HepG2 (cell line): ENCODE measurements at regions not wholly inside any gene's neighbourhood (a gene's known extent, or its start where the extent isn't known, plus 50 kb on each side); places are given as distances from the start of the nearest gene placed in this dataset.

ENCODE experiments used
- ATAC-seq: fragments of 200-7000 bp; cut with Tn5 transposase; 3 replicates; pipeline ENCODE4 v1.9.1; 2020; ENCODE audit warnings: mild to moderate bottlenecking, moderate library complexity
- BruUV-seq: library from RNA; stranded (reverse); fragments of 400-500 nt; replicated peaks from 2 replicates; lab custom pipeline; 2021; lab: Mats Ljungman, UMichigan
- CTCF ChIA-PET: fragments of 300-600 bp; formaldehyde crosslinking; extraction: SDS; loops from one replicate; lab custom pipeline; 2021; ENCODE audit warnings: low total read pairs, inconsistent platforms, low intra/inter-chr PET ratio; lab: Yijun Ruan, JAX
- POLR2A ChIA-PET: fragments of 350-600 bp; sonication (Branson Sonifier 250); formaldehyde crosslinking; loops from one replicate; lab custom pipeline; 2020; ENCODE audit warnings: antibody characterized with exemption, inconsistent platforms; lab: Yijun Ruan, JAX
- DNase-seq: peaks from one replicate; pipeline ENCODE4 v3.0.0-alpha.2; 2015; ENCODE audit warnings: low spot score
- FAIRE-seq: peaks from 3 replicates; lab custom pipeline; 2011; peaks lifted over from hg19 to GRCh38; lab: Jason Lieb, UNC
- H2AFZ ChIP-seq: one replicate; pipeline ENCODE4 v1.6.1; 2011; ENCODE audit warnings: low read length, inconsistent platforms
- H3K27ac ChIP-seq: fragments of 300-600 bp; 3 replicates; pipeline ENCODE4 v1.8.0; 2011; ENCODE audit warnings: mixed run types, mild to moderate bottlenecking, mixed read lengths, low read length, inconsistent platforms; ENCODE audit not compliant: insufficient read depth; ENCODE audit errors: extremely low read length
- H3K27me3 ChIP-seq, 2 experiments: fragments of 200-600 bp in 1 of 2; 2 replicates in 1 of 2; 3 replicates in 1 of 2; pipeline versions ENCODE4 v1.6.0 to v1.8.0; 2011; ENCODE audit warnings: low read length in 2 of 2, mild to moderate bottlenecking in 2 of 2, moderate library complexity in 2 of 2, inconsistent platforms in 1 of 2; ENCODE audit not compliant: insufficient read depth in 2 of 2, control insufficient read depth in 1 of 2
- H3K36me3 ChIP-seq, 2 experiments: fragments of 200-600 bp in 1 of 2; replicated peaks in 1 of 2; 2 replicates in 1 of 2; 3 replicates in 1 of 2; pipeline versions ENCODE4 v1.5.1 to v1.8.0; 2011; ENCODE audit warnings: low read length in 2 of 2, inconsistent platforms in 1 of 2; ENCODE audit not compliant: insufficient read depth in 2 of 2, control insufficient read depth in 1 of 2
- H3K4me1 ChIP-seq: 2 replicates; pipeline ENCODE4 v1.5.1; 2012; ENCODE audit warnings: low read length, inconsistent platforms; ENCODE audit not compliant: insufficient read depth
- H3K4me2 ChIP-seq: 2 replicates; pipeline ENCODE4 v1.6.0; 2011; ENCODE audit warnings: low read depth, low read length, inconsistent platforms
- H3K4me3 ChIP-seq, 3 experiments: fragments of 200-600 bp in 1 of 3; sonication (generic), shearing (Covaris generic) in 1 of 3; replicated peaks in 1 of 3; 2 replicates each; pipeline ENCODE4 v1.5.1; 2011 to 2016; ENCODE audit warnings: low read length in 3 of 3, inconsistent platforms in 2 of 3, low read depth in 2 of 3, mild to moderate bottlenecking in 2 of 3, control low read depth in 1 of 3, mixed read lengths in 1 of 3; ENCODE audit not compliant: insufficient read depth in 1 of 3
- H3K79me2 ChIP-seq: one replicate; pipeline ENCODE4 v1.6.1; 2011; ENCODE audit warnings: low read length, inconsistent platforms; ENCODE audit not compliant: insufficient read depth
- H3K9ac ChIP-seq: 2 replicates; pipeline ENCODE4 v1.6.0; 2011; ENCODE audit warnings: mild to moderate bottlenecking, low read depth, low read length, inconsistent platforms; ENCODE audit not compliant: insufficient read depth
- H3K9me3 ChIP-seq: 2 replicates; pipeline ENCODE4 v1.5.1; 2012; ENCODE audit warnings: mild to moderate bottlenecking, low read length
- H4K20me1 ChIP-seq: 2 replicates; pipeline ENCODE4 v1.6.0; 2011; ENCODE audit warnings: inconsistent platforms, mild to moderate bottlenecking, low read length, moderate library complexity; ENCODE audit not compliant: insufficient read depth
- BHLHE40 ChIP-seq: IDR thresholded peaks from 2 replicates; pipeline ENCODE4 v1.6.1; 2011; ENCODE audit warnings: low read length, improper control_type of control experiment
- BRF2 ChIP-seq: sonication (generic); formaldehyde crosslinking; IDR thresholded peaks from 2 replicates; pipeline ENCODE4 v1.8.1; 2022; ENCODE audit warnings: mild to moderate bottlenecking, missing genetic modification reagents
- CBX1 ChIP-seq: IDR thresholded peaks from one replicate; pipeline ENCODE4 v1.6.1; 2016; ENCODE audit warnings: antibody characterized with exemption, low read depth
- KDM3A ChIP-seq: IDR thresholded peaks from 2 replicates; pipeline ENCODE4 v1.6.1; 2018; ENCODE audit warnings: low read depth, missing compliant biosample characterization
- KDM5B ChIP-seq: sonication (generic); formaldehyde crosslinking; IDR thresholded peaks from 2 replicates; pipeline ENCODE4 v1.4.0; 2020; ENCODE audit warnings: missing genetic modification reagents, mild to moderate bottlenecking, borderline replicate concordance
- KLF11 ChIP-seq: IDR thresholded peaks from 2 replicates; pipeline ENCODE4 v1.6.1; 2016; ENCODE audit warnings: missing compliant biosample characterization
- MAZ ChIP-seq, 2 experiments: sonication (generic) in 1 of 2; formaldehyde crosslinking in 1 of 2; IDR thresholded peaks; 2 replicates each; pipeline versions ENCODE4 v1.5.0 to v1.6.1; 2012 to 2020; ENCODE audit warnings: low read depth in 2 of 2, mild to moderate bottlenecking in 2 of 2, borderline replicate concordance in 1 of 2, improper control_type of control experiment in 1 of 2, low read length in 1 of 2, missing genetic modification reagents in 1 of 2, moderate library complexity in 1 of 2
- NBN ChIP-seq: fragments of 450-650 bp; conservative IDR thresholded peaks from 2 replicates; pipeline ENCODE4 v1.6.1; 2017
- NFKBIZ ChIP-seq: IDR thresholded peaks from 2 replicates; pipeline ENCODE4 v1.6.1; 2018; ENCODE audit warnings: missing genetic modification reagents, missing compliant biosample characterization
- NONO ChIP-seq, 2 experiments: fragments of 450-650 bp in 1 of 2; sonication (generic) in 1 of 2; formaldehyde crosslinking in 1 of 2; IDR thresholded peaks in 1 of 2; conservative IDR thresholded peaks in 1 of 2; 2 replicates each; pipeline versions ENCODE4 v1.6.1 to v1.8.0; 2017 to 2022; ENCODE audit warnings: mild to moderate bottlenecking in 1 of 2, missing genetic modification reagents in 1 of 2, moderate library complexity in 1 of 2
- REL ChIP-seq: sonication (generic); formaldehyde crosslinking; conservative IDR thresholded peaks from 2 replicates; pipeline ENCODE4 v1.8.0; 2022; ENCODE audit warnings: mild to moderate bottlenecking, missing genetic modification reagents, moderate library complexity
- RNF2 ChIP-seq: fragments of 450-650 bp; conservative IDR thresholded peaks from 2 replicates; pipeline ENCODE4 v1.6.1; 2016; ENCODE audit warnings: low read depth
- SALL1 ChIP-seq: sonication (generic); formaldehyde crosslinking; IDR thresholded peaks from 2 replicates; pipeline ENCODE4 v1.8.0; 2022; ENCODE audit warnings: mild to moderate bottlenecking, missing genetic modification reagents
- SAP130 ChIP-seq: IDR thresholded peaks from 2 replicates; pipeline ENCODE4 v1.6.1; 2016; ENCODE audit warnings: low read depth
- ZFP37 ChIP-seq: sonication (generic); formaldehyde crosslinking; IDR thresholded peaks from 2 replicates; pipeline ENCODE4 v1.4.0; 2020; ENCODE audit warnings: missing genetic modification reagents, borderline replicate concordance
- ZNF24 ChIP-seq: fragments of 450-650 bp; IDR thresholded peaks from 2 replicates; pipeline ENCODE4 v1.6.1; 2017; ENCODE audit warnings: antibody characterized with exemption, mild to moderate bottlenecking
- ZNF792 ChIP-seq: IDR thresholded peaks from 2 replicates; pipeline ENCODE4 v1.6.1; 2016
- ZSCAN21 ChIP-seq: sonication (generic); formaldehyde crosslinking; IDR thresholded peaks from 2 replicates; pipeline ENCODE4 v1.8.0; 2022; ENCODE audit warnings: mild to moderate bottlenecking, missing genetic modification reagents, moderate library complexity, borderline replicate concordance
- WGBS: methylation state at CpG from one replicate; pipeline ENCODE4 v1.1.6; 2017; ENCODE audit warnings: low lambda C conversion rate; 5-methylcytosine and 5-hydroxymethylcytosine counted together
- in situ Hi-C: cut with HindIII; loops from 2 replicates; pipeline ENCODE4 v1.10.0; 2017; ENCODE audit warnings: low pct_unique_long_range_greater_than_20kb; ENCODE audit not compliant: extremely low pct_ligation_motif_present
- intact Hi-C: fragments of 100-400 bp; cut with micrococcal nuclease; formaldehyde crosslinking; loops from one replicate; pipeline ENCODE4 v1.10.0; 2022; ENCODE audit not compliant: unreplicated experiment
- TF ChIP-seq, protein P1 (sequence below): sonication (generic); formaldehyde crosslinking; IDR thresholded peaks from 2 replicates; pipeline ENCODE4 v1.4.0; 2020; ENCODE audit warnings: mild to moderate bottlenecking, missing genetic modification reagents, borderline replicate concordance

DNA sequence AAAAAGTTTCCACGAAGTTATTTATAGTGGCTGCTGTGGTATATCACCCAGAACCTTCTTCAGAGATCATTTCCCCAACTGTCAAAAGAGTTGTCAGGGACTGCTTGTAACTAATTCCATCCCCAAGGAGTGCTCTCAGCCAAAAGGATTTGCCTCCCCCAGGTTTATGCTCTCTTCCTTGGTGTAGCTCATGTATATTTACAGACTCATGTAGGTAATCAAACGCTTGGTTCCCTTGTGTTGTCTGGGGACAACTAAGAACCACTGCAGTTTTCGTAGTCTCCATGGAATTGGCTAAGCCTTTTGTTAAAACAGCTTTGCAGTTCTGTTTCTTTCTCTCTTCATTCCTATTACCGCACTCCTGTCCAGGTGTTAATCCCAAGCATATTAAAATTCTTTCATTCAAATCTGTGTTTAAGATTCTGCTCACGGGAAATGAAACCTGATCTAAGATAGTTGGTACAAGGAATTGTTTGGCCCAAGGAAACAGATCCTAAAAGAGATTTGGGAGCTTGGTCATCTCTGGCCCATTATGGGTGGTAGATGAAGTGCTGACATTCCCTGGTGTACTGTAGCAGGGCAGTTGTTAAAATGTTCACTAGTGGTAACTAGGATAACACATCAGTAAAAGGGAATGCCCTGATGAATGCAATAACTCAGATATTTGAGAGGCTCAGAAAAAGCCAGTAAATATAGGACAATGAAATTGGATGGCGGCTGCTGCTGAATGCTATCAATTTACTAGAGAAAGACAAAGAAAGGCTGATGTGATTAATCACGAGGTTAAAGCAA, 361.3 kb upstream of the GBE1 start:
- Histone ChIP-seq H3K27me3 (no peaks in the 10 kb centered on the region), H3K4me2 (no peak overlapping the region), H3K9me3 (no peaks in the 10 kb centered on the region), H3K36me3 (no peaks in the 10 kb centered on the region), H3K4me1 (no peaks in the 10 kb centered on the region), H3K9ac (no peak overlapping the region), H3K27ac (no peak overlapping the region), H3K79me2 (no peaks in the 10 kb centered on the region), H4K20me1 (no peaks in the 10 kb centered on the region), H2AFZ (no peak overlapping the region), H3K4me3 (no peak overlapping the region)
- DNase-seq (no peak), FAIRE-seq (no peak), ATAC-seq (no peak)
- 63% methylated on average over 7 of the region's 7 CpGs for WGBS
- no TSS peak for BruUV-seq
- ChIA-PET POLR2A (no interaction called here), CTCF (no interaction called here)
- intact Hi-C loops (no loop called here), in situ Hi-C loops (no loop called here)
- no peak for TF ChIP-seq BRF2 (CRISPR knock-in tag)
- no peak for TF ChIP-seq KDM5B
- TF ChIP-seq ZSCAN21 (CRISPR knock-in tag), result no peak
- TF ChIP-seq REL, result no peak
- TF ChIP-seq RNF2, result no peak
- no peak for TF ChIP-seq NBN
- TF ChIP-seq NFKBIZ (CRISPR knock-in tag), result no peak
- TF ChIP-seq CBX1, result no peak
- TF ChIP-seq ZFP37 (CRISPR knock-in tag), result no peak
- no peak for TF ChIP-seq NONO (IDR thresholded peaks at IDR 0.05)
- TF ChIP-seq NONO (CRISPR knock-in tag; conservative IDR thresholded peaks at IDR 0.05), result no peak
- TF ChIP-seq KDM3A (CRISPR knock-in tag), result no peak
- TF ChIP-seq, protein P1, sequence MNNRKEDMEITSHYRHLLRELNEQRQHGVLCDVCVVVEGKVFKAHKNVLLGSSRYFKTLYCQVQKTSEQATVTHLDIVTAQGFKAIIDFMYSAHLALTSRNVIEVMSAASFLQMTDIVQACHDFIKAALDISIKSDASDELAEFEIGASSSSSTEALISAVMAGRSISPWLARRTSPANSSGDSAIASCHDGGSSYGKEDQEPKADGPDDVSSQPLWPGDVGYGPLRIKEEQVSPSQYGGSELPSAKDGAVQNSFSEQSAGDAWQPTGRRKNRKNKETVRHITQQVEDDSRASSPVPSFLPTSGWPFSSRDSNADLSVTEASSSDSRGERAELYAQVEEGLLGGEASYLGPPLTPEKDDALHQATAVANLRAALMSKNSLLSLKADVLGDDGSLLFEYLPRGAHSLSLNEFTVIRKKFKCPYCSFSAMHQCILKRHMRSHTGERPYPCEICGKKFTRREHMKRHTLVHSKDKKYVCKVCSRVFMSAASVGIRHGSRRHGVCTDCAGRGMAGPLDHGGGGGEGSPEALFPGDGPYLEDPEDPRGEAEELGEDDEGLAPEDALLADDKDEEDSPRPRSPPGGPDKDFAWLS, result no peak
- no peak for TF ChIP-seq MAZ (IDR thresholded peaks at IDR 0.05; ENCODE audit: borderline replicate concordance, low read depth, low read length)
- no peak for TF ChIP-seq MAZ (CRISPR knock-in tag; IDR thresholded peaks at IDR 0.05; ENCODE audit: low read depth)
- TF ChIP-seq BHLHE40, result no peak
- no peak for TF ChIP-seq ZNF24
- no peak for TF ChIP-seq KLF11
- no peak for TF ChIP-seq SAP130 (CRISPR knock-in tag)
- no peak for TF ChIP-seq ZNF792 (CRISPR knock-in tag)
- TF ChIP-seq SALL1 (CRISPR knock-in tag), result no peak
- TF ChIP-seq, all 625 proteins: peak for 0
